NCI-H2107 treated with DMSO at 0.1 percent for 48 hours (cell line): ENCODE measurements at regions not wholly inside any gene's neighbourhood (a gene's known extent, or its start where the extent isn't known, plus 50 kb on each side); places are given as distances from the start of the nearest gene placed in this dataset.
"Not testable (repeated sequence)": the region's sequence is repeated elsewhere in the genome, so short reads cannot be mapped to it uniquely, and the experiment has no call there.

Experiments
- DNase-seq: peaks from one replicate; lab custom pipeline; 2025; ENCODE audit not compliant: unreplicated experiment; lab: John Stamatoyannopoulos, UW

DNA sequence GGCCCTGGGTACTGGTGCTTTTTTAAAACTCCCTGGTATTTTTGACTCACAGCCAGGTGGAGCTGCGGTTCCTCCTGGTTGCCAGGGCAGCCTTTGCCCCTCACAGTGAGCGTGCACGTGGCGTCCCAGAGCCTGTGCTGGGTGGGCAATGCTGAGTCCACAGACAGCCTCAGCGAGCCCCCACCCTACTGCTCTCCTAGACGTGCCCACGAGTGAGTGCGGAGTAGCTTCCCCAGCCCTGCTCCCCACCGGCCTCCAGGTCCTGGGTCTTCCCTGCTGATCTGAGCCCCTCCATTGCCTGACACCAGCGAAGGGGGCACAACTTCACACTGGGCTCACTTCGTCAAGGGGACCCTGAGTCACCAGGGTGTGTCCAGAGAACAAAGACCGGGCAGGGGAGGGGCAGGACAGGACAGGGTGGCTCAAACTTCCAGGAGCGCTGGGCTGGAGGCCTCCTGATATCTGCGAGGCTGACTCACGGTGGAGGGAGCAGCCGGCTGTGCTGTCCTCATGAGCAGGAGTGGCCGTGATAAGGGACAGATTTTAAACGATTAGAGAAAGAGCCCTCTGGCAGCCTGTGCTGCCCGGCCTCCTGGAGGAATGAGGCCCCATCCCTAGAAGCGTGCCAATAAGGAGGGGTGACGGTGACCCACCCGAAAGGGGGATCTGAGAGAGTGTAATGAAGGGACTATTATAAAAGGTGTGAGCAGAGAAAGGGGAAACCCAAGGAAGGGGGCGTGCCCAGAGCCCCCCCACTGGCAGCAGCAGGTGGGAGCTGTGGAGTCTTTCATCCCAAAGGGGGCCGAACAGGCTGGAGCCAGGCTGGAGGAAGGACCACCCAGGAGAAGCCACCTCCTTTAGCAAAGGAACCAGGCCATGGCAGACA, 129.3 kb upstream of the FGF3 start:
- no peak for DNase-seq

DNA sequence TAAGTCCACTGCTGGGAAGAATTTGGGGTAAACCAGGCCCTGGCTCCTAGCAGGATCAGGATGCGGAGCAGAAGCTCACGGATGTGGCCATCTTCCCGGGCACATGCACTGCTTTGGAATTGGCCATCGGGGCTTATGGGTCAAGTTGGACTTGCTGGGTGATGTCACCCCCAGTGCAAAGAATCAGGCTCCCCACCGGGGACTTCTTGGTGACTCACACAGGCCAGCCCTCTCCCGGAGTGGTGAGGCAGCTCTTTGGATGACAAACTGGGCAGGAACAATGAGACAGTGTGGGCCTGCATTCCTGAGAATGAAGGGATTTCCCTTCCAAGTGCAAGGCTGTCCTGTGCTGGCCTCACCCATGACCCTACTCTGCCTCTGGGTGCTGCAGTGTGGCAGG, 128.8 kb upstream of the ANO1 start:
- no peak for DNase-seq

DNA sequence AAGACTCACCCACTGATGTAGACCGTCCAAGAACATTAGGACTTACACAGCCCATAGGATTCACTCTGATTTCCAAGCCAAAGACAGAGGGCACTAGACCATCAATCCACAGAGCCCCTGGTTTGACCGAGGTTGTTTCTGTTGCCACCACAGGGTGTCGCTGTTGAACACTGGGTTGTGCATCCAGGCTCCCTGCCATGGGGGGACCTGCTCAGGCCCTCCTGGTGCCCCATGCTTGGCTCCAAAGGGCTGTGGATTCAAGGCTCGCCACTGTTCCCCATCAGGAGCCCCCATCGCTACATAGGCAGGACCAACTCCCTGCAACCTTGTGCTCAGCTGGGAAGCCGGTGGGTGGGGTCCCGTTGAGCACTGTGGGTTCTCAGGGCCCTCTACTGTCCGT, 128.0 kb upstream of the ANO1 start:
- DNase-seq = no peak

DNA sequence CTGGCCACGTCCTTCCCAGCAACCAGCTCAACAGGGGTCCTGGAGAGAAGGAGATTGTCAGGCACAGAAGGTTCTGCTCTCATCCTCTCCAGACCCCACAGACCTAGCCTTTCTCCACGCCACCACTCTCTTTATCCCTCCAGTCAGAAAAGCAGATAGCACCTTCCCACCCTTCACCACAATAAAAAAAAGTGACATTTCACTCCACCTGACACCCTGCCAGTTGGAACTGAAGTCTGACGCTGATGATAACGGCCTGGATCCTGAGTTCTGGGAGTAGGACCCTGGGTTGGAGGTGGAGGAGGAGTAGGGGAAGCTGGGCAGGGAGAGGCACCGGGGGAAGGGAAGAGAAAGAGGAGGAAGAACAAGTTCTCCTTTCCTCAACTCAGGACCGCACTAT, 127.5 kb upstream of the ANO1 start:
- DNase-seq = no peak

DNA sequence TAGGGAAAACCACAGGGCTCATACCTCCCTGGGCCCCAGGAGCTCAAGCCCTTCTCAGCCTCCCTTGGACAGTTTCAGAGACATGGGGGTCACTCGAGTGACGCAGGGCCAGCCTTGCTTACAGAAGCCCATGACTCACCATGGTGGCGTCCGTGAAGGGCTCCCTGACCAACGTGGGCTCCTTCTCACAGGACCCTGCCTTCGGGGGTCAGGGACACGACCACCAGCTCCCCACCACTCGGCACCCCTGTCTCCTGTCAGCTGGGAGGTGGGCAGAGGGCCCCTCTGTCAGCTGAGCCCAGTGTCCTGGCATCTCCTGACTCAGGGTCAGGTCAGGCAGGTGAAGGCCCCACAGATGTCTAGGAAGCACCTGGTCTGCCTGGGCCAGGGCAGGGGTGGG, 126.3 kb upstream of the ANO1 start:
- DNase-seq = no peak

DNA sequence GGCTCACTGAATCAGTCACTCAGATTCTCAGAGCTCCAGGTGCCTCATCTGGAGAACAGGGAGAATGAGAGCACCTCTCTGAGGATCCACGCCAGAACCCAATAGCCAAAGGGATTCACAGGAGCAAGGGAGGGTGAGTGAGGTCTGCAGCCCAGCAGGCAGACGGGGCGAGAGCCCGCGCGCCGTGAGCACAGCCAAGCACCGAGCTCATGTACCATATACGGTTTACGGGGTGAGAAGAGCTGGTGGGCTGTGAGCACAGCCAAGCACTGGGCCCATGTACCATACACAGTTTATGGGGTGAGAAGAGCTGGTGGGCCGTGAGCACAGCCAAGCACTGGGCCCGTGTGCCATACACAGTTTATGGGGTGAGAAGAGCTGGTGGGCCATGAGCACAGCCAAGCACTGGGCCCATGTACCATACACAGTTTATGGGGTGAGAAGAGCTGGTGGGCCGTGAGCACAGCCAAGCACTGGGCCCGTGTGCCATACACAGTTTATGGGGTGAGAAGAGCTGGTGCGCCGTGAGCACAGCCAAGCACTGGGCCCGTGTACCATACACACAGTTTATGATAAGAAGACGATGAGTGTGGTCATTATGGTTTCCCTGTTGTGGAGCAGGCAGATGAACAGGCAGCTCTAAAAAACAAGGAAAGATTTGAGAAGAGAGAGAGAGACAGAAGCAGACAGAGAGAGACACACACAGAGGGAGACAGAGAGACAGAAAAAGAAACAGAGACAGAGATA, 125.7 kb upstream of the ANO1 start:
- DNase-seq = not testable (repeated sequence)

DNA sequence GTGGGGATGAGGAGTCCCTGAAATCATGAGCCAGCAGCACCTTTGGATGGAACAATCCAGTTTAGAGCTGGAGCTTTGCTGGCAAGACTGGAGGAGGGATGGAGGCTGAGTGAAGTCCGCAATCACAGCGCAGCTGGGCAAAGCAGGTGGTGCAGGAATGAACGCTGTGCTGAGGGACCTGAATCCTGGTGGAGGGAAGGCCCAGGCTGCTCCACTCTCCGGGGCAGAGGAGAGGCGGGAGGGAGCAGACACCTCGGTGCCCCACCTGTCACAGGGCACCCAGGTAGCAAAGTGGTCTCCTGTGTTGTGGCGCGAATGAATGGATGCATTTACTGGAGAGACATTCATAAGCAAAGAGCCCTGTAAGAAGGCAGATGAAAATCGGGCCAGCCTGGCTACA, 124.8 kb upstream of the ANO1 start:
- no peak for DNase-seq

DNA sequence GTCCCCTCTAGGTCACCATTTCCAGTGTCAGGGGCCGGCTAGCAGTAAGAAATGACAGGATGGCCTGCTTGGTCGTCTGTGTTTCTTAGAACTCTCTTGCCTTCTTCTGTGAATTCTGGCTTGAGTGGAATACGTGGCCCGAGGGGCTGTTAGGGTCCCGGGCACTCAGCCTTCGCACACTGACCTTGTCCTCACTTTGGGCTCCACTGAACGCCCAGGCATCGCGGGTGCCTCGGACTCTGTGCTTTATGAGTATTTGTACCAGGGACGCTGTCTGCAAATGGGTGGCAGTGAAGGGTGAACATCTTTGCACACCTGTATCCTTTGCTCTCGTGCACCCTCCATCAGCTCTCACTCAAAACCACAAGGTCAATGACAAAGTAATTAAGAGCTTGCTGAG, 123.4 kb upstream of the ANO1 start:
- peak; percentile 28 for DNase-seq

DNA sequence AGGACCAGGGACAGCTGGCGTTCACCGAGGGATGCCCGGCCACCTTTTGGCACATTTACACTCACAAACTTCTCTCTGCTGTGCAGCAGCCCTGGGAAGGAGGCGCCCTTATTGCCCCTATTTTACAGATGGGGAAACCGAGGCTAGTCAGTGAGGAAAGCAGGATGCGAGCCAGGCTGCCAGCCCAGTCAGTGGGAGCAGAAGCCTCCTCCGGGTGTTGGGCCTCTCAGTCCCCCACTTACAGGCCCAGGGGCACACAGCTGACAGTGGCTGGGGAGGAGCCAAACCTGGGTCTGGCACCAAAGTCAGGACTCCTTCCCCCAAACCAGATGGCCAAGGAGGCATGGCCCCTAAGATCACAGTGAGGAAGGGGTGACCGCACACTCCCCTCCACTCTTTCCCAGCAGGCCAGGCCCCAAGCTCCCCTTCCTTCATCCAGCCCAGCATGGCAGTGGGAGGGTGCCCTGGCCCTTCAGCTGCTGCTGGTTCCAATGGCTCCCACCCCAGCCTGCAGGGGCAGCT, 121.4 kb upstream of the ANO1 start:
- no peak for DNase-seq

DNA sequence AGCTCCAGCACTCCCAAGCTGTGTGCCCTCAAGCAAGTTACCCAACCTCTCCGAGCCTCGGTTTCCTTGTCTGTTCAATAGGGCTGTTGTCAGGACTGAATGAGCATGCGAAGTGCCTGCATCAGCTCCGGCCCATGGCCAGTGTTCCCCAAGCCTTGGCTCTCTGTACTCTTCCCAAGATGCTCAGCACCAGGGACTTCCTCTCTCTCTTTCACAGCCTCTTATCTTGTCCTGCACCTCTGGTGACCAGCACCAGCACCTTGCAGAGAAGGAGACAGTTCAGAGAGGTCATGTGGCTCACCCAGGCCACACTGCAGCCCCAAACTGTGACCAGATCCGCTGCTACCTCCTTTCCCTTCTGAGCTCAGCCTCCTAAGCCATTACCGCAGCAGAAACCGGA, 120.3 kb upstream of the ANO1 start:
- DNase-seq = no peak

DNA sequence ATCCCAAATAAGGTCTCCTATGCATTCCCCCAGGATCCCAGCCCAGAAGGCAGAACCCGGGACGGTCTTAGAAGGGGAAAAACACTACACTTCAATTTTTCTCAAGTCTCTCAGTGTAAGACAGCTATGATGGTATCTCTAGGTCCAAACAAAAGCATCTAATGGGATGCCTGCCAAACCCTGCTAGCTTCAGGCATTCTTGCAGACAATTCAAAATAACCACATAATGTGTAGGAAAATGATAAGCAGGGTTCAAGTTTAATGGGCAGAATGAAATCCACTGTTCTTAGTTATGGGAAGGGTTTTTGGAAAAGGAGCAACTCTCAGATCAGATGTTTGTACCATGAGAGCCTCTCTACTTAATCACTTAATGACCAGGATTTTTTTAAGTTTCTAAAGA, 119.8 kb upstream of the ANO1 start:
- no peak for DNase-seq

DNA sequence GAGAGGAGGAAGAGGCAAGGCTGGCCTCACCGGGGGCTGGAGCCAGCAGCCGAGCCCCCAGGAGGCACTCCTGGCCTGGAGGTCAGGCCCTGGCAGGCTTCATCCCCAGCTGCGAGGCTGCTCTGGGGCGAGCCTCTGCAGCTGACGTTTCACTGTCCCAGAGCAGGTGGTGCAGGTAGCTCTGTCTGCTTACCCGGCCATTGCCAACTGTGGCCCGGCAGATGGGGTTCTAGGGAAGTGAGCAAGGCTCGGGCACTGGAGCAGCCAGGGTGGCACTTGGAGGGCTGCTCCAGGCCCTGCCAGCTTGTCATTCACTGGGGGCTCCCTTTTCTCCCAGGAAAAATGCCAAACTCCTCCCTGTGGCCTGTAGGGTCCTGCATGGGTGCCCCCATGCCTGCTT, 118.7 kb upstream of the ANO1 start:
- no peak for DNase-seq

DNA sequence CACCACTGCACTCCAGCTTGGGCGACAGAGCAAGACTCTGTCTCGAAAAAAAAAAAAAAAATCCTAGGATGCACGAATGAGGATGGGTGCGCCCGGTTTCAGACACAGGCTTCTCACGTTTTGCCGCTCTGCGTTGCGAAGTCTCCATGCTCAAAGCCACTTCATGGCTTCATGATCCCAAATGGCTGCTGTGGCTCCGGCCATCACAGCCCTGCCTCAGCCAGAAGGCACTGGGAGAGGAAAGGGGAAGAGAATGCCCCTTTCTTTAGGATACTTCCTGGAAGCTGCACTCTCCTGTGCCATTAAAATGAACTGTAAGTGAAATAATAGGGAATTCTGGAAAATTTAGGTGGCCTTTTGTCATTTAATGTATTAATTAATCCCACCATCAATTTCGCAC, 116.4 kb upstream of the ANO1 start:
- DNase-seq = no peak

DNA sequence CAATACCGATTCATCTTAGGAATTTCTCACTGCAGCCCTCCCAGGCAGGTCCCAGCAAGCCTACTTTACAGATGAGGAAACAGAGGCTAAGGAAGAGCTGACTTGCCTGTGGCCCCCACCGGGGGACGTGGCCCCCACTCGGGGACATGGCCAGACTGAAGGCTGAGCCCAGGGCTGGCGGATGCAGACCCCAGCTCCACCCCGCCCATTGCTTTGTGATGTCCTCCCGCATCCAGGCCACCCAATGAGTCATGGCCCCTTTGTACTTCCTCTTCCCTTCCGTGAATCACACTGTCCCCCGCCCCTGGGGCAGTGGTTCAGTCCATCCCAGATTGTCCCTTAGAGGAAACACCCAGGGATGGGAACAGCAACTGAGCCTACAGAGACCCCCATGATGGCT, 116.0 kb upstream of the ANO1 start:
- no peak for DNase-seq

DNA sequence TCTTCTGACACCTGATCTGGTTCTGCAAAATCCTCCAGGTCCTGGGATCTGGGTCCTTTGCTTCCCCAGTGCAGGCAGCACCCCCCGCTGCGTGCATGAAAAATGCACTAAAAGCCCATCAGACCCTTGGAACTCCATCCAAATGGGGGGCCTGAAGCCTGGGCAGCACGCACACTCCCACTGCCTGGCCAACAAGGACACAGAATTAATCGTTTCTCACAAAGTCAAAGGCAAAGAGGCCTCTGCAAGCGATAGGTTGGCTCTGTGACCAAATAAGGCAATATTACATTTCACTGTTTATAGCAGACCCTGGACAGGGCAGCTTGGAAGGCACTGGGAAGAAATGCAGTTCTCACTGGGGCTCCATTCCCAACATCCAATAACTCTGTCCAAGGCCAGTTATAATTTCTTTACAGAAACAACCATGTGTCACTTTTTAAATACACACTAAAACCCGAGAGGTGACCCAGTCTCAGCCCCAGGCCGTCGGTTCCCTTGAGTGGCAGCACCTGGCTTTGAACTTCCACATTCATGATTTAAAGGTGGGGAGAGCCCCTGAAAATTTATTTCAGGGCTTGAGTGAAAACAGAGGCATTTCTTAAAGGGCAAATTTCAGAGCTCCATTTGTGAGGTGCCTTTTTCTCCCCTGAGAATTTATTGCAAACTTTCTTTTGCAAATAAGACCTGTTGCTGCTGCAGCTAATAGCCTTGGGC, 114.4 kb upstream of the ANO1 start:
- no peak for DNase-seq

DNA sequence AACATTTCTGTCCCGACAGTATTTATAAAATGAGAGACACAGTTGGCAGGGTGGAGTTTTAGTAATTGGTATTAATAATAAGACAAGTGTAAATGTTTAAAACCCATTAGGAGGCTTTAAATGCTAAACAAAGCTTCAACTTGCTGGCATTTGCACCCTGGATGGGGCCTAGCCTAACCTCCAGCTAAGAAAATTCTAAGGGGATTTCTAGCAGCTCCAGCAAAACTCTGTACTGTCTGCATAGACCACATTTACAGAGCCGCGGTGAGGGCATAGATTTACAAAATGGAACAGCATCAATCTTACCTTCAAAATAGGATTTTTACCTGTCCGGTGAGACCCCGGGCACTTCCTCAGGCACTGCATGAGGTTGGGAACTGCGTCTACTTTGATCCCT, 113.9 kb upstream of the ANO1 start:
- no peak for DNase-seq

DNA sequence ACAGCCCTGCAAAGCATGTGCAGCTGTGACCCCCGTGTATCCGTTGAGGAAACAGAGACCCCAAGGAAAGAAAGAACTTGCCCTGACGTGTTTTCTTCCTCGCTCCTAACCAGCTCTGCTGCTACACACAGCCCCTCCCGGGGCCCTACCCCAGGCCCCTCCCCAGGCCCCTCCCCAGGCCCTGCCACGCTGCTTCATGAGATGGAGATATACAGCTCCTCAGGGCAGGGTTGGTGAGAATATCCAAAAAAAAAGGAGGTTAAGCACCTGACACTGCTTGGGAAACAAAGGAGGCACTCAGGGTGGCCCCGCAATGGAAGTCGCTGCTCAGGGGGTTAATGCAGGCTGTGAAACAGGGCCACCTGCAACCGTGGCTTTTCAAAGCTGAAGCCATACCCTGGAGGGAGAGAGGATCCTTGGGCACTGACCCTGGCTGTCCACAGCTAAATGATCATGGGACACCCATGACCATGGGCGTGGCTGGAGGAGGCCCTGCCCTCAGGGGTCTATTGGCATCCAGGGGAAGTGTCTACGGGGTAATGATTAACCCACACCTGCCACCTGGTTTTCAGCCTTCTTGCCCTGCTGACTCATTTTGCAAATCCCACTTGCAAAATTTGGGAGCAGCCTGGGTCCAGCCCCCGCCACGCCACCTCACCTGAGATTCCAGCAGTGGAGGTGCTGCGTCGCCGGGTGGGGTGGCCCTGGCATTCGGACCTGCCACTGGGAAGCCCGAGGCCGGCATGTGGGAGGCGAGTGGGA, 112.1 kb upstream of the ANO1 start:
- DNase-seq = no peak

DNA sequence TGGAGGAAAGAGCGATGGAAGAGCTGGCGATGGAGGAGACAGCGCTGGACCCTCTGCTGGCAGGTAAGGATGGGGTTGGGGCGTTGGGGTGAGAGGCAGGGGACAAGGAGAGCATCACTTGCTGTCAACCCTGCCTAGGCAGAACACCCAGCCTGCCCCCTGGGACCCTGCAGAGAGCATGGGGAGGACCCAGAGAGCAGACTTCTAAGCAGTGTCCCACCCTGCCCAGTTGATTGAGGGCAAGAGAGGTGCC, 111.6 kb upstream of the ANO1 start:
- DNase-seq = no peak

DNA sequence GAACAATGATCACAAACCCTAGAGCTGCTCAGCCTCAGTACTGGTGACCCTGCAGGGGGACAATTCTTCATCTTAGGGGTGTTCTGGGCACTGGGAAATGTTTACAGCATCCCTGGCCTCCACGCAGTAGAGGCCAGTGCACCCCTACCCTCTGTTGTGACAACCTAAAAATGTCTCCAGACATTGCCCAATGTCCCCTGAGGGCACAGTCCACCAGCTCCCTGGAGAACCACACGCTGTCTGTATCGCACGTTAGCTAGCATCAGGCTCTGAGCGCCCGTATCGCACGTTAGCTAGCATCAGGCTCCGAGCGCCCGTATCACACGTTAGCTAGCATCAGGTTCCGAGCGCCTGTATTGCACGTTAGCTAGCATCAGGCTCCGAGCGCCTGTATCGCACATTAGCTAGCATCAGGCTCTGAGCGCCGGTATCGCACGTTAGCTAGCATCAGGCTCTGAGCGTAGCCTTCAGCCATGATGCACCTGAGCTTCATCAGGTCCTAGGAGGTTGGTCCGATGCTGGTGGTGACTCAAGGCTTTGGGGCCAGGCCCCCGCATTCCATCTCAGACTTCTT, 111.1 kb upstream of the ANO1 start:
- DNase-seq = no peak

DNA sequence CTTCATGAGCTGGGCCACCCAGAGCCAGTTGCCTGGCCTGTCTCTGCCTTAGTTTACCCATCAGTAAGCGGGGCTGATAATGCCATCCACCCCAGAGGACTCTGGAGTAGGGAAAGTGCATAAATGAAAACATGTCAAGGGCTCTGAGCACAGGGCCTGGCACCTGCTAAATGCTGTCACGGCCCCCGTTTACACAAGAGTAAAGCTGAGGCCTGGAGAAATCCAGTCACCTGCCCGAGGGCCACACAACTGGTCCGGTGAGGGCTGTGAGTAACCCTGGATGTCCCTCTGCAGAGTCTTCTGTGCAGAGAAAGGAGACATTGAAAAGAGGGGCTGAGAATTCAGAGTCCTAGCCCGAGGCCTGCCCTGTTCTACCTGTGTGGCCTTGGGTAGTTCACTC, 110.6 kb upstream of the ANO1 start:
- no peak for DNase-seq
